ENCODE measurements at regions not wholly inside any gene's neighbourhood (a gene's known extent, or its start where the extent isn't known, plus 50 kb on each side); places are given as distances from the start of the nearest gene placed in this dataset.
"Not testable (repeated sequence)": the region's sequence is repeated elsewhere in the genome, so short reads cannot be mapped to it uniquely, and the experiment has no call there.

- TF ChIP-seq CTCF (IDR thresholded peaks at IDR 0.05; ENCODE audit: extremely low read depth, insufficient read depth, missing control alignments) = no peak
- no peak for DNase-seq (ENCODE audit: low spot score)
- in situ Hi-C loops (cut with MboI; ENCODE audit: low pct_unique_long_range_greater_than_20kb, low sequenced_read_pairs, unreplicated experiment) = no loop called here
Observed at GRCh38 chr9:115341426-115341825, 223.5 kb upstream of the TNC start.

GRCh38 chr9:115347776-115348175, 229.8 kb upstream of the TNC start:
- DNase-seq (ENCODE audit: low spot score); in situ Hi-C loops (cut with MboI; ENCODE audit: low pct_unique_long_range_greater_than_20kb, low sequenced_read_pairs, unreplicated experiment): not testable (repeated sequence)
- peak; percentile 28 for TF ChIP-seq CTCF (IDR thresholded peaks at IDR 0.05; ENCODE audit: extremely low read depth, insufficient read depth, missing control alignments)

- in situ Hi-C loops (cut with MboI; ENCODE audit: low pct_unique_long_range_greater_than_20kb, low sequenced_read_pairs, unreplicated experiment); DNase-seq (ENCODE audit: low spot score): not testable (repeated sequence)
Observed at GRCh38 chr9:115348936-115349335, 231.0 kb upstream of the TNC start.

GRCh38 chr9:115349542-115349941, 231.6 kb upstream of the TNC start:
- in situ Hi-C loops (cut with MboI; ENCODE audit: low pct_unique_long_range_greater_than_20kb, low sequenced_read_pairs, unreplicated experiment) = no loop called here
- no peak for TF ChIP-seq CTCF (IDR thresholded peaks at IDR 0.05; ENCODE audit: extremely low read depth, insufficient read depth, missing control alignments)
- DNase-seq (ENCODE audit: low spot score) = no peak

- no peak for DNase-seq (ENCODE audit: low spot score)
- in situ Hi-C loops (cut with MboI; ENCODE audit: low pct_unique_long_range_greater_than_20kb, low sequenced_read_pairs, unreplicated experiment) = no loop called here
- no peak for TF ChIP-seq CTCF (IDR thresholded peaks at IDR 0.05; ENCODE audit: extremely low read depth, insufficient read depth, missing control alignments)
Observed at GRCh38 chr9:115350548-115350947, 232.6 kb upstream of the TNC start.

- DNase-seq (ENCODE audit: low spot score) = no peak
- no peak for TF ChIP-seq CTCF (IDR thresholded peaks at IDR 0.05; ENCODE audit: extremely low read depth, insufficient read depth, missing control alignments)
- in situ Hi-C loops (cut with MboI; ENCODE audit: low pct_unique_long_range_greater_than_20kb, low sequenced_read_pairs, unreplicated experiment) = no loop called here
Observed at GRCh38 chr9:115353681-115354080, 235.7 kb upstream of the TNC start.

- TF ChIP-seq CTCF (IDR thresholded peaks at IDR 0.05; ENCODE audit: extremely low read depth, insufficient read depth, missing control alignments) = no peak
- in situ Hi-C loops (cut with MboI; ENCODE audit: low pct_unique_long_range_greater_than_20kb, low sequenced_read_pairs, unreplicated experiment) = no loop called here
- no peak for DNase-seq (ENCODE audit: low spot score)
Observed at GRCh38 chr9:115357821-115358220, 239.9 kb upstream of the TNC start.
